H1 (cell line): ENCODE measurements at regions not wholly inside any gene's neighbourhood (a gene's known extent, or its start where the extent isn't known, plus 50 kb on each side); places are given as distances from the start of the nearest gene placed in this dataset.

Source experiments
- CTCF ChIA-PET: fragments of 300-600 bp; sonication (Branson Sonifier 250); formaldehyde crosslinking; loops from one replicate; lab custom pipeline; 2021; ENCODE audit not compliant: partially characterized antibody; lab: Charles Lee
- POLR2A ChIA-PET: fragments of 300-600 bp; sonication (Branson Sonifier 250); formaldehyde crosslinking; loops from one replicate; lab custom pipeline; 2021; ENCODE audit warnings: inconsistent platforms; ENCODE audit not compliant: partially characterized antibody; lab: Charles Lee
- DNase-seq, 2 experiments: peaks; one replicate each; pipeline versions ENCODE4 v3.0.0 to v3.0.0-alpha.2; 2010 to 2022; ENCODE audit warnings: low spot score in 2 of 2, low read depth in 1 of 2, mixed read lengths in 1 of 2
- FAIRE-seq: peaks from 2 replicates; lab custom pipeline; 2011; peaks lifted over from hg19 to GRCh38; lab: Jason Lieb, UNC
- H2AFZ ChIP-seq: 2 replicates; pipeline ENCODE4 v1.8.1; 2012; ENCODE audit warnings: low read length, inconsistent platforms
- H2AK5ac ChIP-seq: 2 replicates; pipeline ENCODE4 v1.6.1; 2013; ENCODE audit warnings: low read depth, low read length
- H2BK120ac ChIP-seq: replicated peaks from 2 replicates; pipeline ENCODE3; 2013; ENCODE audit warnings: low read depth, low read length, inconsistent platforms
- H2BK12ac ChIP-seq: 2 replicates; pipeline ENCODE4 v1.6.1; 2013; ENCODE audit warnings: low read depth, low read length
- H2BK15ac ChIP-seq: 2 replicates; pipeline ENCODE4 v1.6.1; 2013; ENCODE audit warnings: low read length
- H2BK20ac ChIP-seq: 2 replicates; pipeline ENCODE4 v1.6.1; 2013; ENCODE audit warnings: low read length
- H2BK5ac ChIP-seq: 2 replicates; pipeline ENCODE4 v1.6.1; 2013; ENCODE audit warnings: low read depth, low read length
- H3K14ac ChIP-seq: 2 replicates; pipeline ENCODE4 v1.6.1; 2013; ENCODE audit warnings: inconsistent platforms; ENCODE audit not compliant: insufficient read length
- H3K18ac ChIP-seq: 2 replicates; pipeline ENCODE4 v1.6.1; 2013; ENCODE audit warnings: low read length; ENCODE audit errors: extremely low read depth
- H3K23ac ChIP-seq: 2 replicates; pipeline ENCODE4 v1.6.1; 2013; ENCODE audit warnings: inconsistent platforms; ENCODE audit not compliant: insufficient read length
- H3K23me2 ChIP-seq: 2 replicates; pipeline ENCODE4 v1.6.1; 2013; ENCODE audit warnings: low read depth, low read length
- H3K27ac ChIP-seq: 2 replicates; pipeline ENCODE4 v1.6.1; 2011; ENCODE audit warnings: low read depth, low read length, inconsistent platforms
- H3K27me3 ChIP-seq, 4 experiments: replicated peaks in 1 of 4; 1 replicate in 1 of 4; 2 replicates in 3 of 4; pipeline versions ENCODE4 v1.6.1 to v1.8.1; 2011 to 2013; ENCODE audit warnings: low read length in 3 of 4, mild to moderate bottlenecking in 3 of 4, inconsistent platforms in 2 of 4, mixed read lengths in 2 of 4, moderate library complexity in 1 of 4; ENCODE audit not compliant: control insufficient read depth in 3 of 4, insufficient read depth in 3 of 4; ENCODE audit errors: extremely low read depth in 1 of 4
- H3K36me3 ChIP-seq, 4 experiments: 2 replicates each; pipeline versions ENCODE4 v1.6.1 to v1.8.1; 2011 to 2013; ENCODE audit warnings: mild to moderate bottlenecking in 4 of 4, low read length in 3 of 4, moderate library complexity in 2 of 4, control low read depth in 1 of 4, inconsistent platforms in 1 of 4; ENCODE audit not compliant: insufficient read depth in 4 of 4, control insufficient read depth in 2 of 4
- H3K4ac ChIP-seq: replicated peaks from 2 replicates; pipeline ENCODE3; 2013; ENCODE audit warnings: low read length, low read depth, mixed read lengths, inconsistent platforms; ENCODE audit not compliant: insufficient read length
- H3K4me1 ChIP-seq, 4 experiments: replicated peaks in 1 of 4; 1 replicate in 1 of 4; 2 replicates in 3 of 4; pipeline versions ENCODE4 v1.6.1 to v1.8.1; 2011 to 2013; ENCODE audit warnings: low read length in 3 of 4, inconsistent platforms in 2 of 4, mixed read lengths in 1 of 4; ENCODE audit not compliant: insufficient read depth in 4 of 4, control insufficient read depth in 3 of 4
- H3K4me2 ChIP-seq, 2 experiments: 2 replicates each; pipeline versions ENCODE4 v1.6.1 to v1.8.1; 2011 to 2013; ENCODE audit warnings: low read depth in 2 of 2, low read length in 2 of 2, control low read depth in 1 of 2, inconsistent platforms in 1 of 2, mild to moderate bottlenecking in 1 of 2; ENCODE audit not compliant: insufficient read depth in 1 of 2
- H3K4me3 ChIP-seq, 4 experiments: fragments of 200-600, 300-600 bp in 1 of 4; sonication (generic), shearing (Covaris generic), sonication (Bioruptor Twin) in 1 of 4; 2 replicates each; pipeline versions ENCODE4 v1.5.1 to v1.8.1; 2011 to 2016; ENCODE audit warnings: low read length in 4 of 4, low read depth in 3 of 4, control low read depth in 2 of 4, inconsistent platforms in 2 of 4, mild to moderate bottlenecking in 2 of 4, mixed read lengths in 1 of 4, moderate library complexity in 1 of 4; ENCODE audit not compliant: insufficient read depth in 2 of 4; ENCODE audit errors: extremely low read depth in 1 of 4
- H3K56ac ChIP-seq: replicated peaks from 2 replicates; pipeline ENCODE3; 2013; ENCODE audit warnings: low read depth, mild to moderate bottlenecking, mixed read lengths, low read length, inconsistent platforms; ENCODE audit not compliant: insufficient read length
- H3K79me1 ChIP-seq: 2 replicates; pipeline ENCODE4 v1.6.1; 2013; ENCODE audit warnings: low read depth, low read length, control low read depth
- H3K79me2 ChIP-seq, 2 experiments: 2 replicates each; pipeline versions ENCODE4 v1.6.1 to v1.8.1; 2012 to 2013; ENCODE audit warnings: low read length in 2 of 2, mild to moderate bottlenecking in 2 of 2, inconsistent platforms in 1 of 2; ENCODE audit not compliant: insufficient read depth in 2 of 2, control insufficient read depth in 1 of 2
- H3K9ac ChIP-seq, 4 experiments: replicated peaks in 1 of 4; 1 replicate in 1 of 4; 2 replicates in 3 of 4; pipeline versions ENCODE4 v1.6.1 to v1.8.1; 2011 to 2013; ENCODE audit warnings: low read depth in 3 of 4, low read length in 3 of 4, control low read depth in 2 of 4, mild to moderate bottlenecking in 2 of 4, moderate library complexity in 2 of 4, inconsistent platforms in 1 of 4; ENCODE audit errors: extremely low read depth in 1 of 4
- H3K9me3 ChIP-seq, 2 experiments: 2 replicates each; pipeline versions ENCODE4 v1.6.1 to v1.8.1; 2012 to 2013; ENCODE audit warnings: mild to moderate bottlenecking in 2 of 2, moderate library complexity in 2 of 2, control low read depth in 1 of 2, inconsistent platforms in 1 of 2, low read depth in 1 of 2, low read length in 1 of 2, mixed read lengths in 1 of 2; ENCODE audit not compliant: insufficient read depth in 2 of 2
- H4K20me1 ChIP-seq, 2 experiments: replicated peaks in 1 of 2; 2 replicates each; pipeline versions ENCODE3 to v1.8.1; 2011 to 2013; ENCODE audit warnings: inconsistent platforms in 2 of 2, low read length in 2 of 2, mild to moderate bottlenecking in 1 of 2; ENCODE audit not compliant: insufficient read depth in 2 of 2, control insufficient read depth in 1 of 2
- H4K5ac ChIP-seq: 2 replicates; pipeline ENCODE4 v1.6.1; 2013; ENCODE audit warnings: low read length, low read depth, mixed read lengths, inconsistent platforms; ENCODE audit not compliant: insufficient read length
- H4K8ac ChIP-seq: 2 replicates; pipeline ENCODE4 v1.8.0; 2013; ENCODE audit warnings: mild to moderate bottlenecking, moderate library complexity, low read length, inconsistent platforms; ENCODE audit not compliant: insufficient read depth; ENCODE audit errors: extremely low read depth
- H4K91ac ChIP-seq: replicated peaks from 2 replicates; pipeline ENCODE3; 2013; ENCODE audit warnings: low read length, mixed read lengths, inconsistent platforms; ENCODE audit not compliant: insufficient read length
- BRCA1 ChIP-seq: IDR thresholded peaks from 2 replicates; pipeline ENCODE4 v1.6.1; 2012; ENCODE audit warnings: low read depth, low read length, improper control_type of control experiment
- CBX5 ChIP-seq: fragments of 300-800, 300-1000 bp; sonication (generic); IDR thresholded peaks from 2 replicates; pipeline ENCODE4 v1.7.1; 2016; ENCODE audit warnings: antibody characterized with exemption, low read length, low read depth
- FOSL1 ChIP-seq: IDR thresholded peaks from 2 replicates; pipeline ENCODE4 v1.6.1; 2011; ENCODE audit warnings: mild to moderate bottlenecking, low read depth, low read length, moderate library complexity; ENCODE audit not compliant: insufficient read depth
- HDAC6 ChIP-seq: IDR thresholded peaks from one replicate; pipeline ENCODE4 v1.7.1; 2012; ENCODE audit warnings: low read depth, mild to moderate bottlenecking, inconsistent platforms, low read length, moderate library complexity
- JUND ChIP-seq: IDR thresholded peaks from 2 replicates; pipeline ENCODE4 v1.6.1; 2011; ENCODE audit warnings: mild to moderate bottlenecking, improper control_type of control experiment, low read length
- KDM4A ChIP-seq: IDR thresholded peaks from one replicate; pipeline ENCODE4 v1.7.1; 2012; ENCODE audit warnings: low read depth, mild to moderate bottlenecking, moderate library complexity, low read length, inconsistent platforms; ENCODE audit not compliant: severe bottlenecking
- PHF8 ChIP-seq: fragments of 200-600 bp; sonication (generic); conservative IDR thresholded peaks from 2 replicates; pipeline ENCODE4 v1.7.1; 2012; ENCODE audit warnings: low read depth, mild to moderate bottlenecking, inconsistent platforms, low read length, moderate library complexity
- POLR2AphosphoS5 ChIP-seq: IDR thresholded peaks from 2 replicates; pipeline ENCODE4 v1.6.1; 2011; ENCODE audit warnings: low read depth, low read length
- RNF2 ChIP-seq: fragments of 200-900, 300-1000 bp; sonication (generic); IDR thresholded peaks from 2 replicates; pipeline ENCODE4 v1.7.1; 2016; ENCODE audit warnings: borderline replicate concordance, low read depth, mild to moderate bottlenecking, antibody characterized with exemption, low read length; ENCODE audit not compliant: poor library complexity, severe bottlenecking; ENCODE audit errors: missing control alignments
- SIRT6 ChIP-seq: IDR thresholded peaks from one replicate; pipeline ENCODE4 v1.7.1; 2012; ENCODE audit warnings: low read length, inconsistent platforms
- SP1 ChIP-seq: IDR thresholded peaks from 2 replicates; pipeline ENCODE4 v1.6.1; 2011; ENCODE audit warnings: low read depth, low read length
- SP4 ChIP-seq: IDR thresholded peaks from 2 replicates; pipeline ENCODE4 v1.6.1; 2012; ENCODE audit warnings: low read length, inconsistent platforms
- SRF ChIP-seq: IDR thresholded peaks from 2 replicates; pipeline ENCODE4 v1.6.1; 2011; ENCODE audit warnings: mild to moderate bottlenecking, low read depth, low read length, moderate library complexity
- TAF7 ChIP-seq: optimal IDR thresholded peaks from 2 replicates; pipeline ENCODE3; 2011; ENCODE audit warnings: low read depth, mild to moderate bottlenecking, inconsistent platforms, low read length, moderate library complexity, borderline replicate concordance
- WGBS, 2 experiments: shearing (Covaris generic) in 1 of 2; methylation state at CpG; one replicate each; pipeline versions ENCODE4 v1.1.6 to v1.1.7; 2013 to 2015; ENCODE audit warnings: low lambda C conversion rate in 2 of 2, mixed read lengths in 2 of 2, inconsistent platforms in 1 of 2, low coverage in 1 of 2, missing lambda C conversion rate in 1 of 2; ENCODE audit not compliant: insufficient replicate concordance in 2 of 2, insufficient coverage in 1 of 2, insufficient read length in 1 of 2; ENCODE audit errors: extremely low coverage in 1 of 2, missing lambda C conversion rate in 1 of 2; 5-methylcytosine and 5-hydroxymethylcytosine counted together
- TF ChIP-seq, protein P1 (sequence below): IDR thresholded peaks from 2 replicates; pipeline ENCODE4 v1.6.1; 2012; ENCODE audit warnings: inconsistent platforms

DNA sequence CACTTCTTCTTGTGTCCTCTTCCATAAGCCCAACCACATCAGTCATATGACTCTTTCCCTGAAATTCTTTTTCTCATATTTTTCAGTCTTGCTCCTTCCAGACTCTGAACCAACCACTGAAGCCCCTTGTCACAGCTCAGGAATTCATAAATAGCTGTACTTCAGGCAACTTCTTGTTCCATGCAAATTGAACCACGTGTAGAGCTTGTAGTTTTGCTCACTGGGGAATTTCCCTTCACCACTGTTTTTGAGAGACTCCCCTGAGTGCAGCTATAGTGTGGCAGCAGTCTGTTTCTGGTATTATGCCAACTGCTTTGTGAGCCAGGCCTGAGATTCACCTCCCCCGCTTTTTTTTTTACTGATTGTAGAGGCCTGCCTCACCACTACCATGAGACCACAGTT lies 150.3 kb upstream of the SPAG17 start:
- no peak for FAIRE-seq
- H4K5ac ChIP-seq, result no peak overlapping the region
- POLR2A ChIA-PET, result no interaction called here
- no peak for TF ChIP-seq BRCA1
- no peak for TF ChIP-seq JUND
- no peak for TF ChIP-seq SP1
- no peak for TF ChIP-seq KDM4A
- no peak for TF ChIP-seq CBX5
- no peak for TF ChIP-seq TAF7
- no peak for TF ChIP-seq RNF2
- TF ChIP-seq FOSL1, result no peak
- TF ChIP-seq HDAC6, result no peak
- TF ChIP-seq, protein P1, sequence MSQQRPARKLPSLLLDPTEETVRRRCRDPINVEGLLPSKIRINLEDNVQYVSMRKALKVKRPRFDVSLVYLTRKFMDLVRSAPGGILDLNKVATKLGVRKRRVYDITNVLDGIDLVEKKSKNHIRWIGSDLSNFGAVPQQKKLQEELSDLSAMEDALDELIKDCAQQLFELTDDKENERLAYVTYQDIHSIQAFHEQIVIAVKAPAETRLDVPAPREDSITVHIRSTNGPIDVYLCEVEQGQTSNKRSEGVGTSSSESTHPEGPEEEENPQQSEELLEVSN, result no peak
- no peak for TF ChIP-seq POLR2AphosphoS5
- TF ChIP-seq SIRT6, result no peak
- no peak for TF ChIP-seq PHF8
- TF ChIP-seq SP4, result no peak
- no peak for TF ChIP-seq SRF

More for the DNA sequence above, 150.3 kb upstream of the SPAG17 start:
- Histone ChIP-seq H3K4ac (no peak overlapping the region), H3K23ac (no peak overlapping the region), H3K56ac (no peak overlapping the region), H4K91ac (no peak overlapping the region), H4K8ac (no peak overlapping the region), H3K4me2 (no peak overlapping the region), H3K14ac (no peak overlapping the region), H3K23me2 (no peaks in the 10 kb centered on the region), H4K20me1 (no peaks in the 10 kb centered on the region), H2BK15ac (no peak overlapping the region), H3K9me3 (no peaks in the 10 kb centered on the region), H2BK120ac (no peak overlapping the region), H3K18ac (no peak overlapping the region), H2AK5ac (no peak overlapping the region), H3K4me3 (no peak overlapping the region), H3K36me3 (no peaks in the 10 kb centered on the region), H3K27ac (no peak overlapping the region), H2BK5ac (no peak overlapping the region), H3K79me2 (no peaks in the 10 kb centered on the region), H2BK20ac (no peak overlapping the region), H3K9ac (no peak overlapping the region), H3K27me3 (no peaks in the 10 kb centered on the region), H2BK12ac (no peak overlapping the region), H2AFZ (peak overlapping the region; percentile 60; the same call in 1 of the 2 replicates), H3K79me1 (no peaks in the 10 kb centered on the region), H3K4me1 (peaks cover 0 to 7% (median 1%) of the 10 kb centered on the region in 4 experiments; a peak in 4 of 7 replicates)
- CTCF ChIA-PET, result interaction anchor here (1.1 to 1.2 kb wide), 2 partner anchors 30 to 111 kb away, joined by 3 read pairs; no protein-coding TSS in a partner anchor
- no peak for DNase-seq
- 60% methylated on average over 2 of the region's 2 CpGs; no CpG with 5 or more reads in 1 of the 2 experiments for WGBS, 2 experiments
